SHP77 (cell line): ENCODE measurements at regions not wholly inside any gene's neighbourhood (a gene's known extent, or its start where the extent isn't known, plus 50 kb on each side); places are given as distances from the start of the nearest gene placed in this dataset.
A peak's percentile ranks its signal among the peaks of the same experiment; 100 is the strongest.

Source experiments
- DNase-seq, 2 experiments: peaks; one replicate each; lab custom pipeline; 2025; lab: John Stamatoyannopoulos, UW

DNA sequence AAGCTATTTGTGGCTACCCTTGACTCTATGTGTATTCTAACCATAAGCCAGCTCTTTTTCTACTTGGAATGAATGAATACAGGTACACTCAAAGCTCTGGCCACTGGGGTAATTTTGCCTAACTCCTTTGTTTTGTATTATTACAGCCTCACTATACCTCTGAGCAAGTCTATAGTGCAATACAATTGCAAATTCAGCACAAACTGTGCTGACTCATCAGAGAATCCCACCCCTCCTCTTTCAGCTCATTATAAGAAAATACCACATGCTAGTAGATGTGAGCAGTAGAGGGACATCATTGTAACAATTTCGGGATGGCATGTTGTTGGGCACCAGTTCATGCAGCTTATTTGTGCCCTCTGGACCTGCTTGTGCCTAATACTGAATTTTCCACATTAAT lies 1382.2 kb downstream of the SLITRK5 start:
- DNase-seq = no peak

DNA sequence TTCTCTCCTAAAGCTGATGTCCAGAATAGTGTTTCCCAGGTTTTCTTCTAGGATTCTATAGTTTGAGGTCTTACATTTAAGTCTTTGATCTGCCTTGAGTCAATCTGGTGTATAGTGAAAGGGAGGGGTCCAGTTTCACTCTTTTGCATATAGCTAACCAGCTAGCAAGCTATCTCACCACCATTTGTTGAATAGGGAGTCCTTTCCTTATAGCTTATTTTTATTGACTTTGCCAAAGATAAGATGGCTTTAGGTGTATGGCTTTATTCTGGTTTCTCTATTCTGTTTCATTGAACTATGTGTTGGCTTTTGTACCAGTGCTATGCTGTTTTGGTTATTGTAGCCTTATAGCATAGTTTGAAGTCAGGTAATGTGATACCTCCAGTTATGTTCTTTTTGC lies 1386.1 kb downstream of the SLITRK5 start:
- no peak for DNase-seq

DNA sequence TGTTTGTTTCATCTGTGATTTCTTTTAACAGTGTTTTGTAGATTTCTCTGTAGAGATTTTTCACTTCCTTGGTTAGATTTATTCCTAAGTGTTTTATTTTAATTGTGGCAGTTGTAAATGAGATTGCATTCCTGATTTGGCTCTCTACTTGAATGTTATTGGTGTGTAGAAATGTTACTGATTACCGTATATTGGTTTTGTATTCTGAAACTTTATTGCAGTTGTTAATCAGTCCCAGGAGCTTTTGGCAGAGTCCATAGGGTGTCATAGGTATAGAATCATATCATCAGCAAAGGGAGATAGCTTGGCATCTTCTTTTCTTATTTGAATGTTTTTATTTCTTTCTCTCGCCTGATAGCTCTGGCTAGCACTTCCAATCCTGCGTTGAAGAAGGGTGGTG lies 1386.7 kb downstream of the SLITRK5 start:
- no peak for DNase-seq

DNA sequence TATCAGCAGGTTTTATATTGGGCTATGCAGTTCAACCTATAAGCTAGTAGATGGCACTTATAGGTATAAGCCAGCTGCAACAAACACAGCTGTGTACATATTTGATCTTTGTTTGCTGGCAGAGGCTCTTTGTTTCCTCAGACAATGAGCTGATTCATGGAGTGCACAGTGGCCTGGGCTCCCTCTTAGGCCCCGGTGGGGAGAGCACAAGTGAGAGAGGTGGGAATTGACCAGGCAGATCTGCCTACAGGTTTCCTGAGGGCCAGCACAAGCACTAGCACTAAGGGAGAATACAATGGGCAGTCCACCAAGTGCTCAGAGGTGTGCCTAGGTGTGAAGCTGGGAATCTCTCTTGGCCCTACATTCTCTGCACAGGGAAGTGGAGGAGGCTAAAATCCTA lies 1390.7 kb downstream of the SLITRK5 start:
- DNase-seq = peak; percentile 98 to 99

DNA sequence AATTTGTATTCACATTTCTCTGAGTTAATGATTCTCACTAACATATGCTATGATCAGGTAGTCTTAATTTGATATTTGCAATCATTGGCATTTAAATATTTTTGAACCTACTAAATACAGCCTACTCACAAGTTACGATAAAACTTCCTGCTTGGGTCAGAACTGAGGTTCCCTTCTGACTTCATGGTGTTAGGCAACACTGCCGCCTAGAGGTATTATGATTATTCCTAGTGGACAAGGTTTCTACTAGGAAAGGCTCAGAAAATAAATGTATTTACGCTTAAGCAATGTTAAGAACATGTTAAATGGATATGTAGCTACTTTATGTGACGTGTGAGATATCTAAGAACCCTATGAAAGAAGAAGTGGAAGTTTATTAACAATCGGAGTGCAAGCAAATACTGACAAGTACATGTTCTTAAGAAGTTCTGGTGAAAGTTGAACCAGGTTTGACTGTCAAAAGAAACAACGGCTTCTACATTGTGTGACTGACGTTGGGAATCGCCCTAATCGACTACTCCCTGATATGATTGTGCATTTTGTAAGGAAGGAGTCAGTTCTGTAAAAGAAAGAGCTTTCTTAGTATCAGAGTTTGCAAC lies 1395.8 kb downstream of the SLITRK5 start:
- DNase-seq = peak; percentile 70 to 80

DNA sequence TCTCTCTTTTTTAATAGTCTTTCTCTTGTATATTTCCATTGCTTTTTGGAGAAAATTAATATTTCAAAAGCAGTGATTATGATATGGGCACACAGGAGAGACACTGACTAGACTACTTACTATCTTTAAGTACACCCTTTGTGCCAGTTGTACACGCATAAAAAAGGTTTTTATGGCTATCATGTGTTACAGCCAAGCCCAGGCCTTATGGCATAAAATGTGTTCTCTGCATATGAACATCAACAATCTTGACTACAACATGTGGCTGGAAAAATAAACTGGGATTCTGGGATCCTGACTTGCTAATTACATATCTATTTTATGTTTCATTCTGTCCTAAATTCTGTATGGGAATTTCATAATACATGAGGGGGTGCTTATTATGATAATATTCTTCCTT lies 1401.8 kb downstream of the SLITRK5 start:
- no peak for DNase-seq

DNA sequence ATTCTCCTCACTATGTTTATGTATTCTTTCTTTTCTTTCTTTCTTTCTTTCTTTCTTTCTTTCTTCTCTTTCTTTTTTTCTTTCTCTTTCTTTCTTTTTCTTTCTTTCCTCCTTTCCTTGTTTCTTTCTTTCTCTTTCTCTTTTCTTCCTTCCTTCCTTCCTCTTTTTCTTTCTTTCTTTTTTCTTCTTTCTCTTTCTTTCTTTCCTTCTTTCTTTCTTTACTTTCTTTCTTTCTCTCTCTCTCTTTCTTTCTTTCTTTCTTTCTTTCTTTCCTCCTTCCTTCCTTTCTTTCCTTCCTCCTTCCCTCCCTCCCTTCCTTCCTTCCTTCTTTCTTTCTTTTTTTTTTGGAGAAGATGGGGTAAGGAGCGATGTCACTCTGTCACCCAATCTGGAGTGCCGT lies 1405.5 kb downstream of the SLITRK5 start:
- no peak for DNase-seq

DNA sequence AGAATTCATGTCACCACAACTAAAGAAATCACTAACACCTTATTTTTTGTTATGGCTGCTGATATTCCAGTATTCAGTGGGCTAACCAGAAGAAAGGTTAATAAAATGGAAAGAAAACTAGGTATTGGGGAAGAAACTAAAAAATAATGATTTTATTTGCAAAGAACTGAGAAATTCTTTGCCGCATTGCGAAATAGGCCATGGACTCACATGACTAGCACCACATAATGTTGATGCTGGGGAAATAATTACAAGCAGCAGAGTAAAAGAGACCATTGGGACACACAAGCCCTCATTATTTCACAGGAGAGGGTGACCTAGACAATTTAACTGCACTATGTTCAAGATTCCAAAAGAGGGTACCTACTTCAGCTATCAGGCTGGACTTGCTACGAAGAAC lies 1411.5 kb downstream of the SLITRK5 start:
- DNase-seq = no peak

DNA sequence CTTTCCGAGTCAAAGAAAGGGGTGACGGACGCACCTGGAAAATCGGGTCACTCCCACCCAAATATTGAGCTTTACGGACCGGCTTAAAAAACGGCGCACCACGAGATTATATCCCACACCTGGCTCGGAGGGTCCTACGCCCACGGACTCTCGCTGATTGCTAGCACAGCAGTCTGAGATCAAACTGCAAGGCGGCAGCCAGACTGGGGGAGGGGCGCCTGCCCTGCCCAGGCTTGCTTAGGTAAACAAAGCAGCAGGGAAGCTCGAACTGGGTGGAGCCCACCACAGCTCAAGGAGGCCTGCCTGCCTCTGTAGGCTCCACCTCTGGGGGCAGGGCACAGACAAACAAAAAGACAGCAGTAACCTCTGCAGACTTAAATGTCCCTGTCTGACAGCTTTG lies 1416.9 kb downstream of the SLITRK5 start:
- DNase-seq = peak in 1 of 2 experiments; percentile 11

DNA sequence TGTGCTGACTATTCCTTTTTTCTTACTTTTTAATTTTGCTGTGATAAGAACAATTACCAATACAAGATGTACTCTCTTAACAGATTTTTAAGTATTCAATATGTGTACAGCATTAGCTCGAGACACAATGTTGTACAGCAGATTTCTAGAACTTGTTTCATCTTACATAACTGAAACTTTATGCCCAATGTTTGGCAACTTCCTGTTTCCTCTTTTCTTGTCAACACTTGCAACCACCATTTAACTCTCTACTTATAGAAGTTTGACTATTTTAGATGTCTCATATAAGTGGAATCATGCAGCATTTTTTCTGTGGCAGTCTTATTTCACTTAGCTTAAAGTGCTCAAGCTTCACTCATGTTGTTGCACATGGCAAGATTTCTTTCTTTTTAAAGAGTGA lies 1426.8 kb downstream of the SLITRK5 start:
- no peak for DNase-seq

DNA sequence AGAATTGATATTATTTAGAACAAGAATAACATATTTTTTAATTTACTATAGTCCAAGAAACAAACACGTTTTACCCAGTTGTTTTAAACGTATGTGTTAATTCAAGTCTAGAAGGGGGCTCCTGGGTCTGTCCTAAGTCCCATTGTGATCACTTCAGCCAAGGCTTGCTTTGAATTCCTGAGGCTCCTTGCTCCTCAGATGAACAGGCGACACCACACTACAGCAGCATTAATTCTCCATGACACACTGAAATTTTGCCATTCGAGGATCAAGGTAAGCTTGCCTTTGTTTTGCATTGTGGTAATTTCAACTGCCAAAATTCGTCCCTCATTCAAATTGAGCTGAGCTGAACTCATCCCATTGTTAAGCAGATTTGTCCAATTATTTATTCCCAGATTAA lies 1442.6 kb downstream of the SLITRK5 start:
- no peak for DNase-seq

DNA sequence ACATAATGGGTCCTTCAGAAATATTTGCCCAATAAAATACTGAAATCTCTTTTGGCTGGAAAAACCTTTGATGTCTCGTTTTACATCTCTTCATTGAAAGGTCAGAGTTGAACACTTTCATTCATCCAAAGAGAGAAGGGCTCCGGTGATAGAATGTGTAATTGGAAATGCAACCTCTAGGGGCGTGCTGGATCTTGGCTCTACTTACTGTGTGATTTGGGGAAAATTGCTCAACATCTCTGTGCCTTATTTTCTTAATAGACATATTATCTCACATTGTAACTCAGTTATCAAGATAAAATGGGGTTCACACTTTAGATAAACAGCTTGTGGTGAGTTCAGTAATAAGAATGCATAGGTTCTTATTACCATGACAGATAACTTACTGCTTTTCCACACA lies 1444.1 kb downstream of the SLITRK5 start:
- no peak for DNase-seq

DNA sequence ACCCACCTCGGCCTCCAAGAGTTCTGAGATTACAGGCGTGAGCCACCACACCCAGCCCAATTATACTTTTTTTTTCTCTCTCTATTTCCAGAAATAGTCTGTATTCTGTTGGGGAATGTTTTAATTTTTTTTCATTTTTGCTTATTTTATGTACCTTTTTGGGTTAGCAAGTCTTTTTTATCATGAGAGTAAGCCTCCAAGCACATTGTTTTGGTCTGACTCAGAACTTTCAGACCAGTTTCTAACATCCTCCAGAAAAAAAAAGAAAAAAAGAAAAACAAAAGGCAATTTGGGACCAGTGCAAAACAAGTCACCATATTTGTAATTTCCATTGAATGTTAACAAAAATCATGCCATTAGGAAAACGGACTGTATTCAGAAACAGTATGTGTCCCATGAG lies 1465.5 kb downstream of the SLITRK5 start:
- no peak for DNase-seq

DNA sequence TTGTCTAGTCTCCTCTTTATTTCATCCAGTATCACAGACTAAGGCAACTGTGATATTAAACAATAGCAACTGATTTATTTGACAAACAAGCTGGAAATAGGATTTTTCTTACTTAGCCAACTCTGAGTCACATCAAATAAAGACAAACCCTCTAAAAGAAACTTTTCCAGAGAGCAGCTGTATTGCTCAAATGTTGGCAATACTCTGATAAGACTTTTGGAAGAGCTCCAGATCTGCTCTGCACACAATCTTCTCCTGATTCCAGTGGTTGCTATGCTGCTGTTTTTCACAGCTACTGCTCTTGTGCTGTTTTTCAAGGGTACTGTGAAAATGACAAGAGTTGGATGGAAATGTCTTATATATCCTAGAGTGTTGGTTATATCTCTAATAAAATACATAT lies 1479.2 kb downstream of the SLITRK5 start:
- DNase-seq = no peak

DNA sequence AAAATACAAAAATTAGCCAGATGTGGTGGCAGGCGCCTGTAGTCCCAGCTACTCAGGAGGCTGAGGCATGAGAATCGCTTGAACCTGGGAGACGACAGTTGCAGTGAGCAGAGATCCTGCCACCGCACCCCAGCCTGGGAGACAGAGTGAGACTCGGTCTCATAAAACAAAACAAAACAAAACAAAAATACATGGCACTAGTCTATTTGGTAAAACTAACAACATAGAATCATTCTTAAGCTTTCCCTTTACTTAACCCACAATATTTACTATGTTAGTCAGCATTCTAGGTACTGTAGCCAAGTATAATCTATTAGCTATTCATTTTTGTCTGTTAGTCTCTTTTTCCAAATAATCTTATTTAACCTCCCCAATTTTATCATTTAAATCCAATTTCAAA lies 1482.8 kb downstream of the SLITRK5 start:
- DNase-seq = no peak

DNA sequence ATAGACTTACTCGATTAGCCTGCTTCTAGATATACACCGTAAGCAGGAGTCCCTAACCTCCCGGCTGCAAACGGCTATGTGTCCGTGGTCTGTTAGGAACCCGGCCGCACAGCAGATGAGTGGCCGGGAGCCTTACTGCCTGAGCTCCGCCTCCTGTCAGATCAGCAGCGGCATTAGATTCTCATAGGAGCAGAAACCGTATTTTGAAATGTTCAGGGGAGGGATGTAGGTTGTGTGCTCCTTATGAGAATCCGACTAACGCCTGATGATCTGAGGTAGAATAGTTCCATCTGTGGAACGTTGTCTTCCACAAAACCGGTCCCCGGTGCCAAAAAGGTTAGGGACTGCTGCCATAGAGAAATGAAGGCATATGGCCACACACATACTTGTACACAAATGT lies 1491.9 kb downstream of the SLITRK5 start:
- DNase-seq = no peak

DNA sequence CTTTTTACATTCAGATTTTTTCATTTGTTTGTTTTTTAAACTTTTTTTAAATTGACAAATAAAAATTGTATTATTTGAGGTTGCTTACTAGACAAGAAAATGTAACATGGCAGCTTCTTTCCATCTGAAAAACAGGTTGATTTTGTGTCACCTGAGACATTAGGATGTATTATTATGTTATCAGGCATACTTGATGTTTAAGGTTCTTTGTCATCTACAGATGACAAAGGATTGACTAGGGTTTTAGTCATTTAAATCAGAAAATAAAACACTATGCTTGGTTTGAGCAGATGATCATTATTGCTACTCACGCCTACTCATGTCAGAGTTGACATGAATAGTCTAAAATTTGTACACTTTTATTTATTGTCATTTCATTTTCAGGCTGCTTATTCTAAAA lies 1494.5 kb downstream of the SLITRK5 start:
- DNase-seq = no peak

DNA sequence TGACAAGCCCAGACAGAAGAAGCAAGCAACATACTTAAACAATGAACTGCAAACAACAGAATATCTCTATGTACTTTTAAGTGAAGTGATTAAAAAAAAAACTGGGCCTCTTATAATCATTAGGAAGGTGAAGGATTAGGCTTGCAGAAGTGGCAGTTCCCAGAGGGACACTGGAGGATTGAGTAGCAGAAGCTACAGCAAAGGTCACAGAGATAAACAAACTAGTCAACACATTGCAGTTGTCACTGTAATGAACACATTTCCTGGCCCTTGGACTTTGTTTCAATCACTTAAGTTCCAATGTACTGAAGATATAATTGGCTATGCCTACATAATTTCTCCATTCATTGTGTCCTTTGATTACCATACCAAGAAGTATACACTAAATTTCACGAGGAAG lies 1498.8 kb downstream of the SLITRK5 start:
- no peak for DNase-seq

DNA sequence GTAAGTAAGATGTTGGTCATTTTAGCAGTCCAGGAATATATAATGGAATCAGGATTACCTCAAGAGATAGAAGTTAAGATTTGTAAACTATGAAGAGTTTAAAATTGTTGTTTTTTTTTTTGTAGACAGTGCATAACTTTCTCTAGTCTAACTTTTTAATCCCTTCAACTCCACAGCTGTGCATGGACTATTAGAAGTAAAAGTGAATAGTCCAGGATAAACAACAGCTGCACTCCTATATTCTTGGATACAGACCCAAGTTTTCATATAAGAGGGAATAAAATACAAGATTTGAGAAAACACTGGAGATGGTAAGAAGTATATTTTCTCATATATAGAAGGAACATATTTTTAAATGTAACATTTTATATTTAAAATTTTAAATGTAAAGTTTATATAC lies 1509.9 kb downstream of the SLITRK5 start:
- no peak for DNase-seq

DNA sequence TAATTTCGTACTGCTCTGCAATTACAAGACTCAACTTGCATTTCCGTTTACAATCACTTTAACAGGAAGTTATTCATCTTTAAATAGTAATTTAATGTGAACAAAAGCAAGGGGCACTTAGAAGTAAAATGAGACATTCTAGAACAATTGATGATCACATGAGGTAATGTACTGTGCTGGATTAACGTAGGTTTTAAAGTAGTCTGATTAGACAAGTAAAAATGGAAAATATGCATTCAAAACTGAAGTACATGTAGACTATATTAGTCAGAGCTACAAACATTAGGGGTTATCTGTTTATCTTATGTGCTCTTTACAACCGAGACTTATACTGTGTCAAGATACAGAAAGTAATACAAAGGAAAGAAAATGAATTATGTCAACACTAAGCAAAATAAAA lies 1528.0 kb downstream of the SLITRK5 start:
- peak in 1 of 2 experiments; percentile 2 for DNase-seq

DNA sequence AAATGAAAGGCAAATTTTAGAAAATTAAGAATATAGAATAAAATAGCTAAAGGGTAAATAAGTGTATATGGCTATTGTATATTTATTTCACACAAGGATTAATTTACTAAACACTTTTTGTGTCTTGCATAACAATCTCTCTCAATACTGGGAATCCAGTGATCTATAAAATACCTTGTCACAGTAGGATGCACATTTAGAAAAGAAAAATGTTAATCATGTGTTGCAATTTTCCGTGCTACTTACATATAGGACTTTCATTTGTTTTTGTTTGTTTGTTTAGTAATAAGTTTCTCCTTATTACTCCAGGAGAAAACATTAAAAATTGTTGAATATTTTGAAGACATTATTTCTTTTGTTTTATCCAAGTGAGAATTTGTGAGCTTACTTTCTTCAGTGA lies 1533.3 kb downstream of the SLITRK5 start:
- DNase-seq = no peak

DNA sequence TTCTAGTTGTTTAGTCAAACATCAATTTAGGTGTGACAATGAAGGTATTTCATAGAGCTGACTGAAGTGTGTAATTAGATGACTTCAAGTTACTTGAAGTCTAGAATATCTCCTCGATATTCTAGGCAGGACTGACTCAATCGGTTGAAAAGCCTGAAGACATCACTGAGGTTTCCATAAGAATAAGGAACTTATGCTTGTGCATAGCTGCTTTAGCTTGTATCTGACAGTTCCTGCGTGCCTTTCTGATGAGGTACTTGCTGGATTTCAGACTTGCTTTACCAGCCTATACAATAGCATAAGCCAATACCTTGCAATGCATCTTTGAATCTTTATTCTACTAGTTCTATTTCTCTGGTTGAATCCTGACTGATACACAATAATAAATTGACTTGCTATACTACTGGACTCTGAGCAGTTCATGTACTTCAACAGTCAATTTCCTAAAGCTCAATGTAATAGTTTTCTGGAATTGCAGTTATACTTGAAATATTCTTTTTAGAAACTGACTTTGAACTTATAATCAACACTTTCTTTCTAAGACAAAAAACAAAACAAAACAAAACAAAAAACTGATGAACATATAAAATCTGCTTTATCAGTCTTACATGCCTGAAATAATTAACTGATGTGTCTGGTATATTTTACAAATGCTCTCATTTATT lies 1534.8 kb downstream of the SLITRK5 start:
- DNase-seq = no peak

DNA sequence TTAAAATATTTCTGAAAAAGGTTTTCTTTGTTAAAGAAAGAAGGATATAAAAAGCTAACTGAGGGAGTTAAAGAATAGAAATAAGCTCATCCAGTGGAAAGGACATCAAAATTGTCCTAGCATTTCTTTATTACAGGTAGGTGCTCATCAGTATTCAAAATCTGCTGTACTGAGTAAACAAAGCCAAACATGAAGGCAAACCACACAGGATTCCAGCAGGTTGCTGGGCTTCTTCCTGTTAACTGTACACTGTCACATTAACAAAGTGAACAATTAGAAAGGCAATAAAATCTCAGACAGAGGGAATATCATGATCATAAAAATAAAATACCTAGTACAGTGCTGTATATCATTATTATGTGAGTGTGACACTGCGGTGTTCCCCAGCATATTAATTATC lies 1541.0 kb downstream of the SLITRK5 start:
- peak; percentile 62 to 74 for DNase-seq

DNA sequence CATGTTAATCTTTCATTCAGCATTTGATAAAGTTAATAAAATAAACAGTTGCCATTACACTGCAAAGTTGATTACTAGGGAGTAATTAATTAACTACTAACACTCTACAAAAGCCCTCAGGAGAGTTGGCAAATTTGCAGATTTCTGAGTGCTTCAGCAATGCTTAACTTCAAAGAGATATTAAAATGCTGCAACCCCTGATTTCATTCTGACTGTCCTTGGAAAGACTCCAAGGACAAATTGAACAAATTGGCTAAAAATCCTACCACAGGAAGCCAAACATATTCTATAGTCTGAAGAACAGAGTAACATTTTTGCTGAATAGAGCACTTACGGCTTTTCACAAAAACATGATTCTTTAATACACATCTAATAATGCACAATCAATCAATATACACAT lies 1543.0 kb downstream of the SLITRK5 start:
- DNase-seq = no peak
